CMK (cell line): ENCODE measurements at regions not wholly inside any gene's neighbourhood (a gene's known extent, or its start where the extent isn't known, plus 50 kb on each side); places are given as distances from the start of the nearest gene placed in this dataset.

Source experiments
- DNase-seq: peaks from one replicate; pipeline ENCODE4 v3.0.0-alpha.2; 2010; ENCODE audit warnings: low read depth

DNA sequence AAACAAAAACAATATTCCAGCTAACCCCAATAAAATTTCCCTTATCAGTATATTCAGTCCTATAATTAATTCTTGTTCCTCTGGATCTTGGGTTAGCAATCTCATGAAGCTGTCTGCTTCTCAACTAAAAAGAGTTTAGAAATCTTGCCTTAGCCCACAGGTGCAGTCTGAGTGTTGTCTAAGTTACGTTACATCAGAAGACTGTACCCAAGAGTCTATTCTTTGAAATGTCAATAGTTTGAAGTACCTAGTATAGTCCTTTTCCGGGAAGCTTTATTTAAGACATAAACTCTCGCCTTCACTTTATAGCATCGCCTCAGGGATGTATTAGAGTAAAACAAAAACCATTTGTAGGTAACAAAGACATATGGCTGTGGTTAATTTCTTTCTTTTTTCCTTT, 465.1 kb downstream of the FUT8 start:
- DNase-seq = no peak

- DNase-seq = no peak
These were observed 466.1 kb downstream of the FUT8 start for GRCh38 chr14:65878586-65878985.

DNA sequence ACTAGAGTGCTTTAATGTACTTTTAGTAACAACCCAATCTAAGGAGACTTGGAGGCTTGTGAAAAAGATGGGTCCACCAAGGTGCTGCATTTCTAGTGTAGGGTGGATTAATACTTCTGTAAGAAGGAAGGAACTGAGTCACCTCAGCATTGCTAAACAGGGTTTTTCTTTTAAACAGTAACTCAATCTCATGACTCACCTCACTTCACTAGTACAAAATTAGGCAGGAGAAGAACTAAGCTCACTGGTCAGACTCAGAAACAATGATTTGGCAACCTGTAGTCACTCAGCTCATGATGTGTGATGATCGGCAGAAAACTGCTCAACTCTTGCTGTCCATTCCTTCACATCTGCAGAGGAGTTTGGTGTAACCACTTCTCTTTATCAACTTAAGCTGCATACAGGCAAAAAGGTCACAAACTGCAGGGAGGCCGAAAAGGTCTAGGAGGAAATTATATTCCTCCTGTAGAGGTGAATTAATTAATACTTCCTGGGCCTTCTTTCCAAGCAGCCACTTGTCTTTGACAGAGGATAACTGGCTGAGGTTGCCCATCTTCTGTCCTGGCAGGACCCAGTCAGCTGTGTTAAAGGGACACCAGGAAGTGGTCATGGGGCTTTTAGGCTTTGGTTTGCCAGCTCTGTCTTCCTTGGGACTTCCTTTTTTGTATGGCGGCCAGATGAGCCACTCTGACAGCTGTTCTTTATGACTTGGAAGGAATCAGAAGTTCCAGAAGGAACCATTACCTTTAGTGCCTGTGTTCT, 466.9 kb downstream of the FUT8 start:
- peak; percentile 5 for DNase-seq

DNA sequence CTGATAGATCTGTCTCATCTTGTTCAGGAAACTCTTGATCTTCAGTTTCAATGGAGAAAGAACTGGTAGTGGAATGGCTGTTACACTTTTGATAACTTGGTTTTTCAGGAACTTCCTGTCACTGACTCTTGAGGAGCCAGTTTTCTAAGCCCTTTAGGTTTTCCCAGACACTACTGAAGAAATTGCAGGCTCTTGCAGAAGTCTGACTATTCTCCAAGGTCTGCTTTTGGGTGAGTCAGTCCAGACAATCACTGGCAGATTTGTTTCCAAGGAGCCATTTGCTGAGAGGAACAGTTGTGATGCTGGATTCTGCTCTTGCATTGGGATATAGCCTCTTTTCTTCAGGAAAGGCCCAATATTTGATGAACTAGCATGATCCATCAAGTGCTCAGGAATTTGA, 468.0 kb downstream of the FUT8 start:
- no peak for DNase-seq

GRCh38 chr14:65881642-65882041, 469.1 kb downstream of the FUT8 start:
- DNase-seq = no peak

DNA sequence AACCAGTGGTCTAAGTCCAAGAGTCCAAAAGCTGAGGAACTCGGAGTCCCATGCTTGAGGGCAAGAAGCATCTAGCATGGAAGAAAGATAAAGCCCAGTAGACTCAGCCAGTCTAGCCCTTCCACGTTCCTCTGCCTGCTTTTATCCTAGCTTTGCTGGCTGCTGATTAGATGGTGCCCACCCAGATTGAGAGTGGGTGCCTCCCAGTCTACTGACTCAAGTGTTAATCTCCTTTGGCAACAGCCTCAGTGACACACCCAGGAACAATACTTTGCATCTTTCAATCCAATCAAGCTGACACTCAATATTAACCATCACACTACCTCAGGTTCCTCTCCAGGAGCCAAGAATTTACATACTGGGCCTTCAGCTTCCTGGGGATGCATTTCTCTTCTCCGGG, 476.1 kb downstream of the FUT8 start:
- no peak for DNase-seq

- no peak for DNase-seq
These were observed 479.8 kb downstream of the FUT8 start for GRCh38 chr14:65892315-65892714.

DNA sequence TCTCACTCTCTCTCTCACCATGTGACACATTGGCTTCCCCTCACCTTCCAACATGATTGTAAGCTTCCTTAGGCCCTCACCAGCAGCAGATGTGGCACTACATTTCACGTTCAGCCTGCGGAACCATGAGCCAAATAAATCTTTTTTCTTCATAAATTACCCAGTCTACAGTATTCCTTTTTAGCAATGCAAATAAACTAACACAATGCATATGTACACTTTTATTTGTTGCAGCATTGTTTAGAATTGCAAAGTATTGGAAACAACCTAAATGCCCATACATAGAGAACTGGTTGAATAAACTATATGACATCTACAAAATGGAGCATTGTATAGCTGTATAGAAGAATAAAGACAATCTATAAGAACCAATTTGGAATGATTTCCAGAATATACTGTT, 487.6 kb downstream of the FUT8 start:
- no peak for DNase-seq

DNA sequence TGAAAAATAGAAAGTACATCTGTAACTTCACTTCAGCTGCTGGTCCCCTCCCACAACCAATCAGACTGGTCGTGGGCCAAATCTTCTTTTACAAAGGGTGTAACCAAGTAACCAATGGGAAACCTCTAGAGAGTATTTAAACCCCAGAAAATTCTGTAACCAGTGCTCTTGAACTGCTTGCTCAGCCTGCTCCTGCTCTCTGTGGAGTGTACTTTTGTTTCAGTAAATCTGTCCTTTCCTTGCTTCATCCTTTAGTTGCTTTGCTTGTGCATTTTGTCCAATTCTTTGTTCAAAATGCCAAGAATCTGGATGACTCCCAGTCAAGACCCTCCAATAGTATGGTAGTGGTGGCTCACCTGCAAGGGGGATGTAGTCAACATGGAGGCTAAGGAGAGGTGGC, 489.1 kb downstream of the FUT8 start:
- no peak for DNase-seq

DNA sequence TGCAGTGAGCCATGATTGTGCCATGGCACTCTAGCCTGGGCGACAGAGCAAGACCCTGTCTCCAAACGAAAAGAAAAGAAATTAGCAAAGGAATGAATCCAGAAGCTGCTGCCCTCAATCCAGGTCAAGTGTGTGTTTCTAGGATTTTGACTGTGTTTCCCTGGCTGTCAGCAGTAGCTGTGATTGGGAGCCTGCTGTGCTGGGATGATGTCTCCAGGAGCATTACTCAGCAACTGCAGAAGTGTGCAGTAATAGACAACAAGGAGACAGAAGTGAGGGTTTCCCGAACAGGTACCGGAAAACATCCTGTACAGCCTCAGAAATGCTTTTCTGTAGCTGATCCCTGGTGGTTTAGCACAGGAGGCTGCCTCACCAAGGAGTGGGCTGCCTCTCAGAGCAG, 492.5 kb downstream of the FUT8 start:
- DNase-seq = no peak

- no peak for DNase-seq
These were observed 493.8 kb downstream of the FUT8 start for GRCh38 chr14:65906344-65906743.

DNA sequence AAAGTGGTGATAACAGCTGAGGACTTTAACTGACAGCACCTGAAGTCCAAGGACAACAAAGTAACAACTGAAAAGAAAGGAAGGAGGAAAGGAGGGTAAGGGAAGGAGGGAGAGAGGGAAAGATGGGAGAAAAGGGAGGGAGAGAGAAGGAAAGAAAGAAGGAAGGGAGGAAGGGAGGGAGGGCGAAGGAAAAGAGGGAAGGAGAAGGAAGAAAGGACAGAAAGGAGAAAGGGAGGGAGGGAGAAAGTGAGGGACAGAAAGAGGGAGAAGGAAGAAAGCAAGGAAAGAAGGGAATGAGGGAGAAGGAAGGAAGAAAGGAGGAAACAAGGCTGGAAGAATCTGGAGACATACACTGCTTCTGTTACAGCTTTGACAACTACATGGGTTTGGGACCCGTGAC, 494.4 kb downstream of the FUT8 start:
- DNase-seq = no peak

DNA sequence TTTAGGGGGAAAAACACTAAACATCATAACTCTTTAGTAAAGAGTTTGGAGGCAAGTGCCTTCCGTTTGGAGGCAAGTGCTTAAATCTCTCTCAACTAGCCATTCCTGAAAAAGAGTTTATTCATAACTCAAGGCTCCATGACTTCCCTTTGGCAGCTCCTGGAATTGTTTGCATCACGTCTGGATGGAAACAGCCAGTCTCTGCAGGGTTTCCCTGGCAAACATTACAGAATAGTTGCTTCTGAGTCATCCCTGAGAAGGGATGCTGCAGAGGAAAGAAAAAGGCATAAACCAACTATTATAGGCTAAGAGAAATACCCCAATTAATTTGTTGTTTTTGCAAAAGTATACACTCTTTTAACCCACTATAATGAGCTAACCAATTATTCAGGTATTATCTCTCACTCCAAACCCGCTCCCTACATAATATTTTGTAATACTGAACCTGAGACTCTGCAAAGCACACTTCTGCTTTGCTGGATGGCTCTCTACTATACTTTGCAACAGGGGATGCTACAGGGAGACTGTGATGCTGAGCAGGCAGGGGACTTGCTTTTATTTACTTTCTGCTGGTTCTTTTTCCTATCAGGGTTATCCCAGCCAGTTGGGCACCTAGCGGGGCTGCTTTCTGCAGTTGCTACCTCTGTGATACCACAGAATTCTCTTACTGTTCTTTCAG, 497.7 kb downstream of the FUT8 start:
- no peak for DNase-seq

- DNase-seq = no peak
These were observed 502.6 kb downstream of the FUT8 start for GRCh38 chr14:65915125-65915524.

GRCh38 chr14:65916055-65916454, 503.5 kb downstream of the FUT8 start:
- DNase-seq = no peak

DNA sequence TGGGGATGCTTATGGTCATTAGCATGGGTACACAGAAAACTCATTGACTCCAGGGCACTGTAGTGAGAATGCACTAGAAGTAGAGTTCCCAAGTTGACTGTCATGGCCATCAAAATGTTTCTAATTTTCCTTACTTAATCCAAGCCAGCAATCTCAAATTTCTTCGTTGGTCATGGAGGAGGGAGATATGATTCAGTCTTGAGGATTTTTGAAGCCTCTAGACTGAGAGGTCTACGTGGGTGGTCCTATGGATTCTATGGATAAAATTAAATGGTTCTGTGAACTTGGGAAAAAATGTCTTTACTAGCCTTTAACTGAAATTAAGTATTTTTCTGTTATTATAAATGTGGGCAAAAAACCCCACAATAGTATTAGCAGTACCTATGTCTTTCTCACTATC, 508.5 kb downstream of the FUT8 start:
- DNase-seq = no peak

GRCh38 chr14:65922142-65922541, 509.6 kb downstream of the FUT8 start:
- DNase-seq = no peak

DNA sequence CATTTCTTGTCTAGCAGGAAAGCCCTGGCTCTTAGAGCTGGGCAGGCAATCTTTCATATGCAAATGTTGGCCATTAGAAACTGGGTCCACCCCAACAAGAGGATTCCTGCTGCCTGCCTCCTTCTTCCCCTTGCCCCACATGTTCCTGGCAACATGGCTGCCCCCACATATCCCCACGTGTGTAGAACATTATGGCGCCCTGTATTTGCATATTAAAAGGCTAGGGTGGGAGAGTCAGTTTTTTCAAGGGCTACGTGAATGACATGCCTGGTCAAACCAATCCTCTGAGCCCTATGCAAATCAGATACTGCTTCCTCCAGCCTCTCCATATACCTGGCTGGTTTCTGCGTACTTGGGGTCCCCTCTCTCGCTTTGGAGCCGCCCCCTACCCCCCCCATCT, 514.0 kb downstream of the FUT8 start:
- DNase-seq = no peak

GRCh38 chr14:65926935-65927700, 514.6 kb downstream of the FUT8 start:
- DNase-seq = no peak

DNA sequence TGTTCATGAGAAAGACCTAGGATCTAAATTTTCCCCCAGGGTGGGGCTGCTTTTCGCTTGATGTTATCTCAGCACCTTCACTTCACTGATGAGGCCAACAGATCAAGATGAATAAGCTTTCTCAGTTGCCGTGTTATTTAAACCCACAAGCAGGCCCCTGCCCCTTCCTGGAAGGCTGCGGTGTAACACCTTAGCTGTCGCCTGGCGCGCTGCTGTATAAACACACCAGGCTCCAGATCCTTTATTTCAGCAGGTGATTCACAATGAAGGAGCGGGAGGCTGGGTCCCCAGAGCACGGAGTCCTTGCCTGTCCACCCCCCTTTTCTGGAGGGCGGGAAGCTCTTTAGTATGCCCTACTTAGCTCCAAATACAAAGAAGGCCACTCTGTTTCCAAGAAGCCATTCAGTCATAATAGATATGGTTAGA, 515.4 kb downstream of the FUT8 start:
- no peak for DNase-seq

- DNase-seq = no peak
These were observed 516.5 kb downstream of the FUT8 start for GRCh38 chr14:65928995-65929394.

- no peak for DNase-seq
These were observed 521.0 kb downstream of the FUT8 start for GRCh38 chr14:65933400-65934069.

DNA sequence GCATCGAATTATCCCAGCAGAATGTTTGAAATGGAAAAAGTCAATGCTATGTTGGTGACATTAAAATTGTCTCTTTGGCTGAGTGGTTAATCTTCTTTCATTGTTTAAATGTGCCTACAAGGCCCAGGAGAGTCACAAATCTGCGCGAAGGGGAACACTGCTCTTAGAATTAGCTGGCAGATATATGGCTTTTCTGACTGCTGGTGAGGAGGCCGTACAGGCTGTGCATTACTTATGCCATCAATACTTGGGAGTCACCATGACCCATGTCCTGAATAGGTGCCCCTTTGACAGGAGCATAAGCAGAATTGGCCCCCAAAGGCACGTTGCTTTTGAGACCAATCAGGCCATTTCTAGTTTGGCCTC, 521.5 kb downstream of the FUT8 start:
- no peak for DNase-seq
